GM12891 (cell line): ENCODE measurements at regions not wholly inside any gene's neighbourhood (a gene's known extent, or its start where the extent isn't known, plus 50 kb on each side); places are given as distances from the start of the nearest gene placed in this dataset.

ENCODE experiments used
- POLR2A ChIP-seq: IDR thresholded peaks from 2 replicates; pipeline ENCODE4 v1.6.1; 2011; ENCODE audit warnings: low read depth, low read length, control low read depth
- SPI1 ChIP-seq: IDR thresholded peaks from 2 replicates; pipeline ENCODE4 v1.6.1; 2011; ENCODE audit warnings: low read depth, low read length, control low read depth
- TAF1 ChIP-seq: IDR thresholded peaks from 2 replicates; pipeline ENCODE4 v1.6.1; 2011; ENCODE audit warnings: low read depth, low read length, control low read depth

- TF ChIP-seq POLR2A, result no peak
- TF ChIP-seq TAF1, result no peak
- TF ChIP-seq SPI1, result no peak
These were observed 192.1 kb upstream of the MYL2 start for GRCh38 chr12:111112311-111113098.
